ENCODE measurements at regions not wholly inside any gene's neighbourhood (a gene's known extent, or its start where the extent isn't known, plus 50 kb on each side); places are given as distances from the start of the nearest gene placed in this dataset.

GRCh38 chr6:76776876-76777275 is 686.4 kb downstream of the HTR1B start:
- Histone ChIP-seq H3K4me3 (no peak overlapping the region), H3K27ac (no peak overlapping the region)
- DNase-seq (ENCODE audit: low spot score): no peak
- TF ChIP-seq, protein P1, sequence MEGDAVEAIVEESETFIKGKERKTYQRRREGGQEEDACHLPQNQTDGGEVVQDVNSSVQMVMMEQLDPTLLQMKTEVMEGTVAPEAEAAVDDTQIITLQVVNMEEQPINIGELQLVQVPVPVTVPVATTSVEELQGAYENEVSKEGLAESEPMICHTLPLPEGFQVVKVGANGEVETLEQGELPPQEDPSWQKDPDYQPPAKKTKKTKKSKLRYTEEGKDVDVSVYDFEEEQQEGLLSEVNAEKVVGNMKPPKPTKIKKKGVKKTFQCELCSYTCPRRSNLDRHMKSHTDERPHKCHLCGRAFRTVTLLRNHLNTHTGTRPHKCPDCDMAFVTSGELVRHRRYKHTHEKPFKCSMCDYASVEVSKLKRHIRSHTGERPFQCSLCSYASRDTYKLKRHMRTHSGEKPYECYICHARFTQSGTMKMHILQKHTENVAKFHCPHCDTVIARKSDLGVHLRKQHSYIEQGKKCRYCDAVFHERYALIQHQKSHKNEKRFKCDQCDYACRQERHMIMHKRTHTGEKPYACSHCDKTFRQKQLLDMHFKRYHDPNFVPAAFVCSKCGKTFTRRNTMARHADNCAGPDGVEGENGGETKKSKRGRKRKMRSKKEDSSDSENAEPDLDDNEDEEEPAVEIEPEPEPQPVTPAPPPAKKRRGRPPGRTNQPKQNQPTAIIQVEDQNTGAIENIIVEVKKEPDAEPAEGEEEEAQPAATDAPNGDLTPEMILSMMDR (IDR thresholded peaks at IDR 0.05): no peak

- TF ChIP-seq, protein P1 (IDR thresholded peaks at IDR 0.05): no peak
- Histone ChIP-seq H3K4me3 (no peak overlapping the region), H3K27ac (no peak overlapping the region)
- DNase-seq (ENCODE audit: low spot score): no peak
Measured at GRCh38 chr6:76774781-76775384, 688.4 kb downstream of the HTR1B start.

DNA sequence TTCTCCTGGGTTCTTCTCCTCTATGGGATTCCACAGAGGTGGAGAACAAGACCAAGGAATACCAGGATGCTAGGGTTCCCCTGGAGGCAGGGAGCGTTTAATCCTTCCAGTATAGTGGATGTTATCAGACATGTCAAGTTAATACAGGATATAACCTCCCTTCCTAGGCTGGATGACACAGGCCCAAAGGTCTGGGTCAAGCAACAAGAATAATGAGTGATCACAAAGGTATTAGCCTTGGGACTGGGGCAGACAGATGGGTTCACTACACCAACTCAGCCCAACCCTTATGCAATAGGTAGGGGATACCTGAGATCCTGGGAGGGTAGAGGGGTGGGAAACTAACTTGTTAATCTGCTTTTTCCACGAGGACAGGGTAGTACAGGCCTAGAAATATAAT is 690.3 kb downstream of the HTR1B start:
- Histone ChIP-seq H3K27ac (no peak overlapping the region), H3K4me3 (no peak overlapping the region)
- TF ChIP-seq, protein P1 (IDR thresholded peaks at IDR 0.05): no peak
- no peak for DNase-seq (ENCODE audit: low spot score)

- H3K27ac ChIP-seq: no peak overlapping the region
- H3K4me3 ChIP-seq: no peak overlapping the region
- TF ChIP-seq, protein P1 (IDR thresholded peaks at IDR 0.05): no peak
- no peak for DNase-seq (ENCODE audit: low spot score)
Measured at GRCh38 chr6:76771059-76771634, 692.1 kb downstream of the HTR1B start.

DNA sequence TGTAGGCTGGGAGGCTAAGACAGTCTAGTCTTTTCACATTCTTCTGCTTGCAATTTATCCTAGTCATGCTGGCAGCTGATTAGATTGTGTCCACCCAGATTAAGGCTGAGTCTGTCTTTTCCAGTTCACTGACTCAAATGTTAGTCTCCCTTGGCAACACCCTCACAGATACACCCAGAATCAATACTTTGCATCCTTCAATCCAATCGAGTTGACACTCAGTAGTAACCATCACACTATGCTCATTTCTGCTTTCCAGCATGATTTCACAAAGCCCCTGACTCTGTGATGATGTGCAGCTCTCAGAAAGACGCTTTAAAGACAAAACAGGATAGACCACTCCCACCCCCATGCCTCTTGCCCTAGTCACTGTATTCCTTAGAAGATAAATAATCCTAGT is 693.0 kb downstream of the HTR1B start:
- TF ChIP-seq, protein P1 (IDR thresholded peaks at IDR 0.05): no peak
- DNase-seq (ENCODE audit: low spot score): no peak
- Histone ChIP-seq H3K4me3 (no peak overlapping the region), H3K27ac (no peak overlapping the region)

GRCh38 chr6:76768556-76768955 is 694.7 kb downstream of the HTR1B start:
- TF ChIP-seq, protein P1 (IDR thresholded peaks at IDR 0.05): no peak
- no peak overlapping the region for H3K27ac ChIP-seq
- DNase-seq (ENCODE audit: low spot score): no peak
- no peak overlapping the region for H3K4me3 ChIP-seq

- Histone ChIP-seq H3K4me3 (no peak overlapping the region), H3K27ac (no peak overlapping the region)
- TF ChIP-seq, protein P1 (IDR thresholded peaks at IDR 0.05): no peak
- DNase-seq (ENCODE audit: low spot score): no peak
Measured at GRCh38 chr6:76764057-76764456, 691.6 kb upstream of the IMPG1 start.
